Muscle layer of duodenum (tissue), 2 donors: ENCODE measurements at regions not wholly inside any gene's neighbourhood (a gene's known extent, or its start where the extent isn't known, plus 50 kb on each side); places are given as distances from the start of the nearest gene placed in this dataset.

ENCODE experiments used
- H3K27ac ChIP-seq: one replicate; pipeline ENCODE4 v1.7.0; 2013; ENCODE audit warnings: mild to moderate bottlenecking, low read length
- H3K27me3 ChIP-seq: one replicate; pipeline ENCODE4 v1.7.0; 2013; ENCODE audit warnings: low read depth, mild to moderate bottlenecking, control low read depth, low read length
- H3K36me3 ChIP-seq, 2 donors: one replicate each; pipeline ENCODE4 v1.7.0; 2013; ENCODE audit warnings: low read length in 2 of 2, control low read depth in 1 of 2, mild to moderate bottlenecking in 1 of 2; ENCODE audit not compliant: insufficient read depth in 2 of 2, control insufficient read depth in 1 of 2
- H3K4me1 ChIP-seq, 2 donors: one replicate each; pipeline ENCODE4 v1.7.0; 2013; ENCODE audit warnings: low read length in 2 of 2, mild to moderate bottlenecking in 2 of 2, control low read depth in 1 of 2, moderate library complexity in 1 of 2; ENCODE audit not compliant: insufficient read depth in 2 of 2, control insufficient read depth in 1 of 2
- H3K4me3 ChIP-seq, 2 donors: one replicate each; pipeline ENCODE4 v1.7.0; 2013; ENCODE audit warnings: low read length in 2 of 2, low read depth in 1 of 2, mild to moderate bottlenecking in 1 of 2
- H3K9me3 ChIP-seq, 2 donors: one replicate each; pipeline ENCODE4 v1.7.0; 2013; ENCODE audit warnings: low read length in 2 of 2, control low read depth in 1 of 2, mild to moderate bottlenecking in 1 of 2; ENCODE audit not compliant: control insufficient read depth in 1 of 2
- donor health status: healthy.

GRCh38 chr15:66849746-66850077 is 147.7 kb downstream of the SMAD6 start:
- Histone ChIP-seq H3K4me1 (peaks cover 6 to 14% of the 10 kb centered on the region in 2 donors), H3K36me3 (no peaks in the 10 kb centered on the region), H3K27me3 (no peaks in the 10 kb centered on the region), H3K9me3 (no peaks in the 10 kb centered on the region), H3K27ac (no peak overlapping the region), H3K4me3 (no peak overlapping the region)

DNA sequence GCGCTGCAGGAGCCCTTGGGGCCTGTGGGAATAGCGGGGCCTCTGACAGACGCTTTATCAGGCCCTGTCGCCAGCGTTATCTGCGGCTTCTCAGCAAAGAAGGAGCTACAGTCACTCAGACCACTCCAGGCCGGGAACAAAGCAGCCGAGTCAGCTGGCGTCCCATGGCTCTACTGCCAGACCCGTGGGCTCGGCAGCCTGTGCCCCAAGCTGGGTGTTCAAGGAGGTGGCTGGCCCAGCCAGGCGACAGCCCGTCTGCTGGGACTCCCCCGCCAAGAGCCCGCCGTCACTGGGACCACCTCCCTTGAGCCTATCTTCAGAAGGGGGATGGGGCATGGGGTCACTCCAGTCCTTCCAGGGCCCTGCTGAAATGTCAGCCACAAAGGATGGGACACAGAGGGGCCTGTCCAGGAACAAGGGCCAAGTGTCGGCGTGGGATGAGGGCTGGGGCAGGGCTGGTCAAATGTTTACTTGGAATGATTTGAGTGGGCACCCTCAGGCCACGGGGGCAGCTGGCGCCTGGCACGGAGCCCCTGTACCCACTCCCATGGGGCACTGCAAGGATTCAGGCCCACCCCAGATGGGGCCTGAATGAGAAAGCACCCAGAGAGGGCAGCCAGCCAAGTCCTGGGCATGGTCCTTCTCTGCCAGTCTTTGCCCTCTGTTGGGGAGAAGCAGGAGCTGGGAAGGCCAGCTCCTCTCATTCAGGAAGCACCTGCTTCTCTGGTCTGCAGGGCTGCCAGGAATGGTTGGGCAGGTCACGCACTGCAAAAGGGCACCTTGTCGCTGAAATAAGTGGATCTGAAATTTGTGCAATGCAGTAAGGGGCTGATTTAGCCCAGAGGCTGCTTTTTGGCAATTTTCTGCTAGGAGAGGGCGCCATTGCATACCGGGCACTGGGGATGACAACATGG is 148.3 kb downstream of the SMAD6 start:
- H3K27ac ChIP-seq, result no peak overlapping the region
- H3K27me3 ChIP-seq, result no peaks in the 10 kb centered on the region
- no peaks in the 10 kb centered on the region for H3K36me3 ChIP-seq
- peaks cover 6 to 14% of the 10 kb centered on the region in 2 donors for H3K4me1 ChIP-seq
- H3K4me3 ChIP-seq, result no peak overlapping the region
- no peaks in the 10 kb centered on the region for H3K9me3 ChIP-seq

GRCh38 chr15:66850996-66851310 is 148.9 kb downstream of the SMAD6 start:
- H3K27me3 ChIP-seq, result no peaks in the 10 kb centered on the region
- H3K4me1 ChIP-seq, result peaks cover 6 to 14% of the 10 kb centered on the region in 2 donors
- no peak overlapping the region for H3K27ac ChIP-seq
- no peaks in the 10 kb centered on the region for H3K36me3 ChIP-seq
- no peak overlapping the region for H3K4me3 ChIP-seq
- H3K9me3 ChIP-seq, result no peaks in the 10 kb centered on the region

DNA sequence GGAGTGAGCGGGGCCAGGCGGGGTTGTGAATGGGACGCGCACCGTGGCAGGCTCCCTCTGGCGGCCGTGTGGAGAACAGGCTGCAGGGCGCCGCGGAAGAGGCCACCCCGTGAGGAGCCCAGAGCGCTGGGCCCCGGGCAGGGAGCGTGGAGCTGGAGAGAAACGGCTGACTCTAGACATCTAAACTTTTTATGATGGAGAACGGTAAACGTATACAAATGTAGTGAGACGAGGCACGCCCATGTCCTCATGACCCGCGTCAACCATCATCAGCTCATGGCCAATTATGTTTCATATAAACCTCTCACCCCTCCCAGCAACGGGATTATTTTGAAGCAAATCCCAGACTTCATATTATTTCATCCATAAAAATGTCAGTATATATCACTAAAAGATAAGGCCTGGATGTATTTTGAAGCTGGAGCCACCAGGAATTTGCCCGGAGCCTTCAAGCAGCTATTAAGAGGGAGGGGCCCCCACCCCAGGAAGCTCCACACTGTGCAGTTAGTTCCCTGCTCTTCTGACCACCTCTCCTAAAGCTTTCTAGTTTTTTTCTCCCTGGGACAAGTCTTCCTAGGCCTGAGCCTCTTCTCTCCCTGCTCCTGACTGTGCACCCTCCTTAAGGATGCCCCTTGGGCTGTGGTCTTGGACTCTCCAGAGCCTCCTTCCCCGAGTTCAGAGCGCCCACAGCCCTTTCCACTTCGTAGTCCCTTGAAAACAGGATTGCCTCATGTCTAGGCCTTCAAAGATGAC is 149.5 kb downstream of the SMAD6 start:
- peaks cover 6 to 14% of the 10 kb centered on the region in 2 donors for H3K4me1 ChIP-seq
- no peaks in the 10 kb centered on the region for H3K9me3 ChIP-seq
- no peaks in the 10 kb centered on the region for H3K27me3 ChIP-seq
- H3K27ac ChIP-seq, result peak overlapping the region; percentile 31
- H3K36me3 ChIP-seq, result no peaks in the 10 kb centered on the region
- no peak overlapping the region for H3K4me3 ChIP-seq

GRCh38 chr15:66852064-66852905 is 150.2 kb downstream of the SMAD6 start:
- no peaks in the 10 kb centered on the region for H3K27me3 ChIP-seq
- no peaks in the 10 kb centered on the region for H3K36me3 ChIP-seq
- H3K9me3 ChIP-seq, result no peaks in the 10 kb centered on the region
- no peak overlapping the region for H3K4me3 ChIP-seq
- H3K27ac ChIP-seq, result peak overlapping the region; percentile 31
- H3K4me1 ChIP-seq, result peaks cover 6 to 14% of the 10 kb centered on the region in 2 donors

- Histone ChIP-seq H3K36me3 (no peaks in the 10 kb centered on the region), H3K9me3 (no peaks in the 10 kb centered on the region), H3K27me3 (no peaks in the 10 kb centered on the region), H3K4me1 (peaks cover 6 to 14% of the 10 kb centered on the region in 2 donors), H3K27ac (no peak overlapping the region), H3K4me3 (no peak overlapping the region)
Measured at GRCh38 chr15:66854012-66854965, 152.3 kb downstream of the SMAD6 start.

DNA sequence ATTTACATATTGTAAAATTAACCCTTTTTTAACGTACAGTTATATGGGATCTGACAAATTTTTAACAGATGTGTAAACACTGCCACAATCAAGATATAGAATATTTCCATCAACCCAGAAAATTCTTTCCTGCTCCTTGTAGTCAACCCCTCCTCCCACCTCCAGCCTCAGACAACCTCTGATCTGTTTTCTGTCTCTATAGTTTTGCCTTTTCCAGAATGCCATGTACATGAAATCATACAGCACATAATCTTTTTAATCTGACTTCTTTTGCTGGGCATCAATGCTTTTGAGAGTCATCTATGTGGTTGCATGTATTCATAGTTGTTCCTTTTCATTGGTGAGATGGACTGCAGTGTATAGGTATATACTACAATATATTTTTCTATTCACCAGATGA is 153.0 kb downstream of the SMAD6 start:
- Histone ChIP-seq H3K27ac (no peak overlapping the region), H3K36me3 (no peaks in the 10 kb centered on the region)

GRCh38 chr15:66857694-66858093 is 155.7 kb downstream of the SMAD6 start:
- Histone ChIP-seq H3K4me1 (peaks cover 2 to 7% of the 10 kb centered on the region in 2 donors), H3K27ac (no peak overlapping the region), H3K36me3 (no peaks in the 10 kb centered on the region), H3K4me3 (no peak overlapping the region), H3K9me3 (no peaks in the 10 kb centered on the region), H3K27me3 (no peaks in the 10 kb centered on the region)

More for the DNA sequence above, 153.0 kb downstream of the SMAD6 start:
- peaks cover 6 to 14% of the 10 kb centered on the region in 2 donors for H3K4me1 ChIP-seq
- no peaks in the 10 kb centered on the region for H3K27me3 ChIP-seq
- H3K9me3 ChIP-seq, result no peaks in the 10 kb centered on the region
- H3K4me3 ChIP-seq, result no peak overlapping the region

DNA sequence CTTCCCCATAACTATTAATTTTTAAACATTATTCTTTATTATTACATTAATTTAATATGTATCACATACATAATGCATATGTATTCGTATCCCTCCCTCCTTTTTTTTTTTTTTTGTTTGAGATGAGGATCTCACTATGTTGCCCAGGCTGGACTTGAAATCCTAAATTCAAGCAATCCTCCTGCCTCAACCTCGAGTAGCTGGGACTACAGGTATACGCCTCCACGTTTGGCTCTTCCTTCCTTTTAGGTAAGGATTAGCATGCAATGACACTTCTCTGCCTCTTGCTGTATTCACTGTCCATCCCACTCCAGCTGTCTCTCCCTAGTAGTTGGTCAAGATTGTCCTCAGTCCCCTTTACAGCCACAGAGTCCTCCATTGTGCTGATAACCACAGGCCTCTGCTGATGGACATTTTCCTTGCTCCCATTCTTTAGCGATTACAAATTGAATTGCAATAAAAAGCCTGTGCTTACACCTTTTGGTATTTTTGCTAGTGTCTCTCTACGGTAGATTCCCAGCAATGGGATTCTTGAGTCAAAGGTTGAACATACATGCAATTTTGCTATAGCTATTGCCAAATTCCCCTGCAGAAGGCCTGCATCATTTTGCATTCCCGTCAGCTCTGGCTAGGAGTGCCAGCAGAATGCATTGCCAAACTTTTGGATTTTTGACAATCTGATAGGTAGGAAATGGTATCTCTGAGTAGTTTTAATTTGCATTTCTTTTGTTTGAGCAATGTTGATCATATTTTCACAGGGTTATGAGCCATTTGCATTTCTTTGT is 156.6 kb downstream of the SMAD6 start:
- Histone ChIP-seq H3K36me3 (no peaks in the 10 kb centered on the region), H3K27me3 (no peaks in the 10 kb centered on the region), H3K4me1 (peaks cover 8 to 13% of the 10 kb centered on the region in 2 donors), H3K4me3 (no peak overlapping the region), H3K9me3 (no peaks in the 10 kb centered on the region), H3K27ac (no peak overlapping the region)

- Histone ChIP-seq H3K4me3 (no peak overlapping the region), H3K27ac (no peak overlapping the region), H3K36me3 (no peaks in the 10 kb centered on the region), H3K4me1 (peaks cover 8 to 13% of the 10 kb centered on the region in 2 donors), H3K27me3 (no peaks in the 10 kb centered on the region), H3K9me3 (no peaks in the 10 kb centered on the region)
Measured at GRCh38 chr15:66859688-66860253, 157.7 kb downstream of the SMAD6 start.
